KMS-11 (cell line): ENCODE measurements at regions not wholly inside any gene's neighbourhood (a gene's known extent, or its start where the extent isn't known, plus 50 kb on each side); places are given as distances from the start of the nearest gene placed in this dataset.

Experiments
- H2AFZ ChIP-seq: fragments of 200-600 bp; sonication (generic); 2 replicates; pipeline ENCODE4 v1.6.1; 2016; ENCODE audit warnings: antibody characterized with exemption, mixed run types, low read depth
- H3K27ac ChIP-seq: fragments of 200-600 bp; sonication (generic); 2 replicates; pipeline ENCODE4 v1.6.1; 2016; ENCODE audit warnings: mild to moderate bottlenecking, mixed run types
- H3K27me3 ChIP-seq: fragments of 200-600 bp; sonication (generic); 2 replicates; pipeline ENCODE4 v1.6.1; 2017; ENCODE audit warnings: mild to moderate bottlenecking, low read depth, mixed run types, moderate library complexity; ENCODE audit not compliant: insufficient read depth
- H3K36me3 ChIP-seq: fragments of 200-600 bp; sonication (generic); 2 replicates; pipeline ENCODE4 v1.6.1; 2017; ENCODE audit warnings: mild to moderate bottlenecking, mixed run types; ENCODE audit not compliant: insufficient read depth
- H3K4me1 ChIP-seq: fragments of 200-600 bp; sonication (generic); 2 replicates; pipeline ENCODE4 v1.6.1; 2016; ENCODE audit warnings: mild to moderate bottlenecking, low read depth, mixed run types; ENCODE audit not compliant: poor library complexity, severe bottlenecking
- H3K4me2 ChIP-seq: fragments of 200-600 bp; sonication (generic); 2 replicates; pipeline ENCODE4 v1.7.0; 2016; ENCODE audit warnings: mild to moderate bottlenecking, mixed run types
- H3K4me3 ChIP-seq: fragments of 200-600 bp; sonication (generic); IDR thresholded peaks from 2 replicates; pipeline ENCODE4 v1.6.1; 2017; ENCODE audit warnings: low read depth, low read length, mixed read lengths; ENCODE audit not compliant: insufficient read depth
- H3K79me2 ChIP-seq: fragments of 200-600 bp; sonication (generic); 2 replicates; pipeline ENCODE4 v1.6.1; 2016; ENCODE audit warnings: low read depth, mixed run types; ENCODE audit not compliant: insufficient read depth
- H3K9ac ChIP-seq: fragments of 200-600 bp; sonication (generic); 2 replicates; pipeline ENCODE4 v1.6.1; 2016; ENCODE audit warnings: mild to moderate bottlenecking, mixed run types
- H4K20me1 ChIP-seq: fragments of 200-600 bp; sonication (generic); 2 replicates; pipeline ENCODE4 v1.6.1; 2016; ENCODE audit warnings: mild to moderate bottlenecking, mixed run types; ENCODE audit not compliant: insufficient read depth
- CTCF ChIP-seq: fragments of 200-600 bp; sonication (generic); conservative IDR thresholded peaks from 2 replicates; pipeline ENCODE4 v1.6.1; 2017; ENCODE audit warnings: low read depth, mild to moderate bottlenecking, antibody characterized with exemption, low read length, moderate library complexity, mixed read lengths

GRCh38 chr12:131362291-131363211 is 348.3 kb upstream of the SFSWAP start:
- Histone ChIP-seq H3K27me3 (no peaks in the 10 kb centered on the region), H3K4me1 (no peaks in the 10 kb centered on the region), H3K9ac (no peak overlapping the region), H4K20me1 (no peaks in the 10 kb centered on the region), H3K4me2 (no peak overlapping the region), H3K79me2 (no peaks in the 10 kb centered on the region), H3K27ac (no peak overlapping the region), H2AFZ (no peak overlapping the region), H3K4me3 (no peak overlapping the region), H3K36me3 (no peaks in the 10 kb centered on the region)
- no peak for TF ChIP-seq CTCF

GRCh38 chr12:131363393-131363792 is 347.5 kb upstream of the SFSWAP start:
- H3K4me1 ChIP-seq = no peaks in the 10 kb centered on the region
- no peak overlapping the region for H3K9ac ChIP-seq
- no peak for TF ChIP-seq CTCF
- no peaks in the 10 kb centered on the region for H3K79me2 ChIP-seq
- no peaks in the 10 kb centered on the region for H4K20me1 ChIP-seq
- no peaks in the 10 kb centered on the region for H3K27me3 ChIP-seq
- no peak overlapping the region for H2AFZ ChIP-seq
- H3K36me3 ChIP-seq = no peaks in the 10 kb centered on the region
- no peak overlapping the region for H3K4me3 ChIP-seq
- H3K4me2 ChIP-seq = no peak overlapping the region
- H3K27ac ChIP-seq = no peak overlapping the region

GRCh38 chr12:131363841-131364495 is 346.9 kb upstream of the SFSWAP start:
- no peak overlapping the region for H3K27ac ChIP-seq
- TF ChIP-seq CTCF = no peak

GRCh38 chr12:131364903-131365820 is 345.7 kb upstream of the SFSWAP start:
- Histone ChIP-seq H3K4me3 (no peak overlapping the region), H3K79me2 (no peaks in the 10 kb centered on the region), H3K4me2 (no peak overlapping the region), H3K27ac (no peak overlapping the region), H3K9ac (no peak overlapping the region), H3K36me3 (no peaks in the 10 kb centered on the region), H4K20me1 (no peaks in the 10 kb centered on the region), H3K27me3 (no peaks in the 10 kb centered on the region), H2AFZ (no peak overlapping the region), H3K4me1 (no peaks in the 10 kb centered on the region)
- no peak for TF ChIP-seq CTCF

More at GRCh38 chr12:131363841-131364495, 346.9 kb upstream of the SFSWAP start:
- no peaks in the 10 kb centered on the region for H4K20me1 ChIP-seq
- H3K4me3 ChIP-seq = no peak overlapping the region
- no peaks in the 10 kb centered on the region for H3K27me3 ChIP-seq
- H3K4me1 ChIP-seq = no peaks in the 10 kb centered on the region
- no peak overlapping the region for H3K4me2 ChIP-seq
- H3K79me2 ChIP-seq = no peaks in the 10 kb centered on the region
- no peak overlapping the region for H2AFZ ChIP-seq
- no peak overlapping the region for H3K9ac ChIP-seq
- no peaks in the 10 kb centered on the region for H3K36me3 ChIP-seq
